Endothelial cell of hepatic sinusoid (primary cell): ENCODE measurements at regions not wholly inside any gene's neighbourhood (a gene's known extent, or its start where the extent isn't known, plus 50 kb on each side); places are given as distances from the start of the nearest gene placed in this dataset.
"Not testable (repeated sequence)": the region's sequence is repeated elsewhere in the genome, so short reads cannot be mapped to it uniquely, and the experiment has no call there.

Source experiments
- in situ Hi-C: cut with HindIII; loops from 2 replicates; pipeline ENCODE4 v1.10.0; 2017; ENCODE audit warnings: low sequenced_read_pairs

DNA sequence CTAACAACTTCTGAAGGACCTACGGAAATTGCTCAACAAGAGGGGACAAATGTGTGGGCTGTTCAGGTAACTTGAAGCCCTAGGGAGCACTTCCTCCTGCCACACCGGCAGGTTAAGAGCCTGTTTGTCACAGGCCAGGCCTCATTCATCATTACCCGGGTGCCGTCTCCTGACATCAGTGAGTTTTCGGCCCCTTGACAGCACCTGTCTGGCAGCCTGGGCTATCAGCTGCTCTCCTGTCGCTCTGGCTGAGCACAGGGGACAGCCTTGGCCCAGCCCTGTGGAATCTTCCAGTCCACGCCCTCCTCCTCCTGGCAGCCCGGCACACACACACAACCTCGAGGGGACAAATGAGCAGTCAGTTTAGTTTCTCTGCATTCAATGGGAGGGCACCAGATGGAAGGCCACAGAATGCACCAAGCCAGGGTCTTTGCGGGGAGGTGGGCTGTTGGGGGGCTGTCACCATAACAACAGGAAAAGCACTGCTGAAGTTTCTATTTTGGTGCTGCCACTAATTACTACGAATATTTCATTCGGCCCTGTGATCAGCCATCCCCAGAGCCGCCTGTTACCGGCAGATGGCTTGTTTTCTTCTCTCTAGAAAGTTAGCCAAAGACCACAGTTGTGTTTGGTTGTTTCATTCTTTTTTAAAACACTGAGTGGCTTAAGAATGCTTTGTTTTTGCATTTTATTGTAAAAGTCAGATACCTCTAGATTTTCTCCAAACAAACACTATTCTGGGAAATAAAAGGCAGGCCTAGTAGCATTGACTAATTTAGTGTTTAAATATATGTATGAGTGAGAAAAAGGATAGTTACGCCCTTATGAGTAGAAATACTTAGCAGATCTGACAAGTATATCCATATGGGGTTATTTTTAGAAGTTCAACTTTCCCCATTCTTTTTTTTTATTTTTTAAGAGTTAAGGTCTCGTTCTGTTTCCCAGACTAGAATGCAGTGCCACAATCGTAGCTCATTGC, 189.9 kb upstream of the NDUFV2 start:
- in situ Hi-C loops = no loop called here

DNA sequence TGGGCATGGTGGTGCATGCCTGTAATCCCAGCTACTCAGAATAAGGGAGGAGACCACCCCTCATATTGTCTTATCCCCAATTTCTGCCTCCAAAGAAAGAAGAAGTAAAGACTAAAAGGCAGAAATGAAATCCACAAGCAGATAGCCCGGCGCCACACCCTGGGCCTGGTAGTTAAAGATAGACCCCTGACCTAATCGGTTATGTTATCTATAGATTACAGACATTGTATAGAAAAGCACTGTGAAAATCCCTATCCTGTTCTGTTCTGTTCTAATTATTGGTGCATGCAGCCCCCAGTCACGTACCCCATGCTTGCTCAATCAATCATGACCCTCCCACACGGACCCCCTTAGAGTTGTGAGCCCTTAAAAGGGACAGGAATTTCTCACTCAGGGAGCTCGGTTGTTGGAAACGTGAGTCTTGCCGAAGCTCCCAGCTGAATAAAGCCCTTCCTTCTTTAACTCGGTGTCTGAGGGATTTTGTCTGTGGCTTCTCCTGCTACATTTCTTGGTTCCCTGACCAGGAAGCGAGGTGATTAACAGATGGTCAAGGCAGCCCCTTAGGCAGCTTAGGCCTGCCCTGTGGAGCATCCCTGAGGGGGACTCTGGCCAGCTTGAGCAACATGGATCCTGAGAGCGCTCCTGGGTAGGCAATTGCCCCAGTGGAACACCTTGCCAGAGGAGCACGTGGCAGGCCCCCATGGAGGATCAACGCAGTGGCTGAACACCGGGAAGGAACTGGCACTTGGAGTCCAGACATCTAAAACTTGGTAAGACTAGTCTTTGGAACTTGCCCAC, 188.7 kb upstream of the NDUFV2 start:
- in situ Hi-C loops = not testable (repeated sequence)

DNA sequence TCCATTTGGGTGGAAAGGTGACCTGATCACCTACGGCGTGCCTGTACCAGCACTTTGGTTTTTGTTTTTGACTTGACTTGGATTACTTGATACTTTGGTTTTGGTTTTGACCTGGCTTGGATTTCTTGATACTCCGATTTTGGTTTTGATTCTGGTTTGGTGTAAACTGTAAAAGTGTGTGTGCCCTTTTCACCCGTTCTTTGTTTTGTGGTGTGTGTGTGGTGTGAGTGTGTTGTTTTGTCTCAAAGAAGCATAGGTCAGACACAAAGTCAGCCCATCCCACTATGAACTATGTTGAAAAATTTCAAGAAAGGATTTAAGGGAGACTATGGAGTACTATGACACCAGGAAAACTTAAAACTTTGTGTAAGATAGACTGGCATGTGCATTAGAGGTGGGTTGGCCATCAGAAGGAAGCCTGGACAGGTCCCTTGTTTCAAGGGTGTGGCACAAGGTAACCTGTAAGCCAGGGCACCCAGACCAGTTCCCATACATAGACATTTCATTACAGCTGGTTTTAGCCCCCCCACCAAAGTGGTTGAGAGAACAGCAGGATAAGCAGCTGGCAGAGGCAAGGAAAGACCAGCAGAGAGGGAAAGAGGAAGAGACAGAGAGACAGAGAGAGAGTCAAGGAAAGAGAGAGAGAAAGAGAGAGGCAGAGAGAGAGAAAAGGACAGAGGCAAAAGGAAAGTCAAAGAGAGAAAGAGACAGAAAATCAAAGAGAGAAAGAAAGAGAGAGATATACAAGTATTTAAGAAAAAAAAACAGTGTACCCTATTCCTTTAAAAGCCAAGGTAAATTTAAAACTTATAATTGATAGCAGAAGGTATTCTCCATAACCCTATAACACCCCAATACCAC, 187.9 kb upstream of the NDUFV2 start:
- in situ Hi-C loops = not testable (repeated sequence)

DNA sequence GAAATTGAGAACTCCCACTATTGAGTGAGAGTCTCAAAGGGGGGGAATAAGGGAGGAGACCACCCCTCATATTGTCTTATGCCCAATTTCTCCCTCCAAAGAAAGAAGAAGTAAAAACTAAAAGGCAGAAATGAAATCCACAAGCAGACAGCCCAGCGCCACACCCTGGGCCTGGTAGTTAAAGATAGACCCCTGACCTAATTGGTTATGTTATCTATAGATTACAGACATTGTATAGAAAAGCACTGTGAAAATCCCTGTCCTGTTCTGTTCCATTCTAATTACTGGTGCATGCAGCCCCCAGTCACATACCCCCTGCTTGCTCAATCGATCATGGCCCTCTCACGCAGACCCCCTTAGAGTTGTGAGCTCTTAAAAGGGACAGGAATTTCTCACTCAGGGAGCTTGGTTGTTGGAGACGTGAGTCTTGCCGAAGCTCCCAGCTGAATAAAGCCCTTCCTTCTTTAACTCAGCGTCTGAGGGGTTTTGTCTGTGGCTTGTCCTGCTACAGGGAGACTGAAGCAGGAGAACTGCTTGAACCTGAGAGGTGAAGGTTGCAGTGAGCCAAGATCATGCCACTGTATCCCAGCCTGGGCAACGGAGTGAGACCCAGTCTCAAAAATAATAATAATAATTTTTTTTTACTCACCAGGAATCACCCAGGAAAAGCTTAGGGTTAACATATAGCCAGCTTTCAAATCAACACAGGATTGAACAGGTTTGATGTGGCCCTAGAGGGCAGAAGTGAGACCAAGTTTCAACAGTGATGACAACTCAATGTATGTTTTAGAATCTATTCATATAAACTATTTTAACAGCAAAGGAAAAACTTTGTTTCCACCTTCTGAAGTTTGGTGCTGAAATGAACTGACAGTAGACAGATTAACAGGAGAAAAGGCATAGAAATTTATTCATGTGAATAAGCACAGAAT, 181.4 kb upstream of the NDUFV2 start:
- in situ Hi-C loops = not testable (repeated sequence)

DNA sequence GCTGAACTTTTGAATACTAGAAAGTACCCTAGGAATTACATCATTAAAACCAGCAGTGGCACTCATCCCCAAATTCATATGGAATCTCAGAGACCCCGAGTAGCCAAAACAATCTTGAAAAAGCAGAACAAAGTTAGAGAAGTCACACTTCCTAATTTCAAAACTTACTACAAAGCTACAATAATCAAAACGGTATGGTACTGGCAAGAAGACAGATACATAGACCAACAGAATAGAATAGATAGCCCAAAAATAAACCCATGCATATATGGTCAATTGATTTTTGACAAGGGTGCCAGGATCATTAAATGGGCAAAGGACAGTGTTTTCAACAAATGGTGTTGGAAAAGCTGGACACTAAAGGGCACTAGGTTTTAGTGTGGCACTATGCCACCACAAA, 176.0 kb upstream of the NDUFV2 start:
- in situ Hi-C loops = no loop called here

DNA sequence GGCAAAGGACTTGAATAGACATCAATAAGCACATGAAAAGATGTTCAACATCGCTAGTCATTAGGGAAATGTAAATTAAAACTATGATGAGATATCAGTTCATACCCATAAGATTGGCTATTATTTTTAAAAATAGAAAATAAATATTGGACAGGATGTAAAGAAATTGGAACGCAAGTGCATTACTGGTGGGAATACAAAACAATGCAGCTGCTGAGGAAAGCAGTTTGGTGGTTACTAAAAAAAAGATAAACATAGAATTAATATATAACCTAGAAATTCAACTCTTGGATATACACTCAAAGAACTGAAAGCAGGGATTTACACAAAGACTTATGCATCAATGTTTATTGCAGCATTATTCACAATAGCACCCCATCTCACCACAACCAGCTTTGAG, 174.5 kb upstream of the NDUFV2 start:
- in situ Hi-C loops = no loop called here

DNA sequence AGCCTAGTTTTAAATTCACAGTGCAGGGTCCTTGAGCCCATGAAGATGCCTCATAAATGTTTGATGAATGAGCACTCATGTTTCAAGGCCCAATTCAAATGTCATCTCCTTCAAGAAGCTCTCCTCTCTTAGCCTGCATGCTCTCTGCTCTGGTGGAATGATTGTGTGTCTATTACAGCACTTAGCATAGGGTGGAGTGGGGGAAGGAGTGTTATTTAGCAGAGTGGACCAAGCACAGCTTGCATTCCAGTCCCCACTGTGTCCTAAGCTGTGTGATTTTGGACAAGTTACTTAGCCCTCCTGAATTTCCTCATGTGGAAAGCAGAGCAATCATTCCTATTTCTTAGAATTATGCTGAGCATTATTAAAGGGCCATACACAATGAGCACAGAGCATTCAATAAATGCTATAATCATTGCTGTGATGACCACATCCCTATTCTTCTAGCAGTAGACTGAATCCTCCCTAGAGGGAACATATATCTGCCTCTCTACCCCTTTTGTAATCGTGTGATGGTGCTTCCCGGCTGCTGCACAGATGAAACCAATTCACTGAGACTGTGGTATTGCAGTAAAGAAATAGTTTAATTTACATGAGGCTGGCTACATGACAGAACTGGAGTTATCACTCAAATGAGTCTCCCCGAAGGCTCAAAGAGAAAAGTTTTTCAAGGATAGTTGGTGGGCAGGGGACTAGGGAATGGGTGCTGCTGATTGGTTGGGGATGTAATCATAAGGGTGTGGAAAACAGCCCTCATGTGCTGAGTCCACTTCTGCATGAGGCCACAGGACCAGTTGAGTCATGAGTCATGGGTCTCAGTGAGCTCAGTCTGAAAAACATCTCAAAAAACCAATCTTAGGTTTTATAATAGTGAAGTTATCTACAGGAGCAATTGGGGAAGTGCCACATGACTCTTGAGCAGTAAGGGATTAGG, 173.4 kb upstream of the NDUFV2 start:
- in situ Hi-C loops = no loop called here

DNA sequence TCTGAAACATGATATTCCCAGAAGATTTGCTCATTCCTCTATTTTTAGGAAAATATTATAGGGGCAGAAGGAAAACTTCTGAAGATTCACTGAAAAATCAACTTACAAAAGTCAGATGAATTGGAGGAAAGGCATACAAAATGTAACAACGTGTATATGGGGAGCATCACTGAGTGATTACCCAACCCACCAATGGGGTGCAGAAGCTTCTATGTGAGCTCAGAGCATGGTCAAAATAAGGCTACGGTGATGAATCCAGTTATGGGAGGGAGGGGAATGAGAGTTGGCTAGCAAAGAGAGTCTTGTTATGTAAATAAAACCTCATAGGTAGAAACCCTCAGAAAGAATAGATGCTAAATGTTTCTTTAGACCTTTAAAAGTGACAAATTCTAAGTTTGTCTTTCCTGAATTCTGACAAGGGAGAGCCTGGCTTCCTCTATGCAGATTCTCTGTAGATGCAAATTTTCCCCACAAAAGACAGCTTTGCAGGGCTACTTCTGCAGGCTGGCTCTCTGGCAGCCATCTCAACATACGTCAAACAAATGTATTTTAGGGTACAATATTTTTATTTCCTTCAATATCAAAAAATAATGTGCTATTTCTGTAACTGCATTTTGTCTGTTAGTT, 171.4 kb upstream of the NDUFV2 start:
- in situ Hi-C loops = loop anchor here (5.0 kb wide), 1 partner anchor 64 kb away; no protein-coding TSS in a partner anchor

DNA sequence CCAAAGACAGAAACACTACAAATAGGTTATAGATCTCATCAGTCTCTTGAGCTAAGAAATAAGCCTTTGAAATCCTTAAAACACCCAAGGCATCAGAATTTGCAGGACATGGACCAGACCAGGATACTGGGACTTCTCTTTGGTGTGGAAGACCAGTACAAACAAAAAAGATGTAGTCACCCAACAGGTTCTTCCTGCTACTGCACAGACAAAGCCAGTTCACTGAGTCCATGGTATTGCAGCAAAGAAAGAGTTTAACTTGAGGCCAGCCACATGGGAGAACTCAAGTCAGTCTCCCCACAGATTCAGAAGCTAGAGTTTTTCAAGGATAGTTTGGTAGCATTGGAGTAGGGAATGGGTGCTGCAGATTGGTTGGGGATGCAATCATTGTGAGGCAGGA, 169.6 kb upstream of the NDUFV2 start:
- in situ Hi-C loops = loop anchor here (5.0 kb wide), 1 partner anchor 66 kb away; no protein-coding TSS in a partner anchor

DNA sequence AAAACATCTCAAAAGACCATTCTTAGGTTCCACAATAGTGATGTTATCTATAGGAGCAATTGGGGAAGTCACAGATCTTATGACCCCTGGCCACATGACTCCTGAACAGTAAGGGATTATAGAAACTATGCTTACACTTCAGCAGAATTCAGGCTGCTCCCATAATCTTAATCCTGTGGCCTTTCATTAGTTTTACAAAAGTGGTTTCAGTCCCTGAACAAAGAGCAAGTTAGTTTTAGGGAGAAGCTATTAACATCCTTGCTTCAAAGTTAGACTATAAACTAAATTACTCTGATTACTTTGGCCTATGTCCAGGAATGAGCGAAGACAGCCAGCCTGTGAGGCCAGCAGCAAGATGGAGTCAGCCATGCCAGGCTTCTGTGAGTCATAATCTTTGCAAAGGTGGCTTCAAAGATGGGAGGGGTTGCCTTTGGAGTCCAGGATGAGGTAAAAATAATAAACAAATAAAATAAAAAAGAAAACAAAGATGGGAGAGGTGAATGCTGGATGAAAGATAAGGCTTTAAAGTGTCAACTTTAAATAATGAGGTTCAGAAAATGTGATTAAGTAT, 168.7 kb upstream of the NDUFV2 start:
- in situ Hi-C loops = loop anchor here (5.0 kb wide), 1 partner anchor 66 kb away; no protein-coding TSS in a partner anchor

DNA sequence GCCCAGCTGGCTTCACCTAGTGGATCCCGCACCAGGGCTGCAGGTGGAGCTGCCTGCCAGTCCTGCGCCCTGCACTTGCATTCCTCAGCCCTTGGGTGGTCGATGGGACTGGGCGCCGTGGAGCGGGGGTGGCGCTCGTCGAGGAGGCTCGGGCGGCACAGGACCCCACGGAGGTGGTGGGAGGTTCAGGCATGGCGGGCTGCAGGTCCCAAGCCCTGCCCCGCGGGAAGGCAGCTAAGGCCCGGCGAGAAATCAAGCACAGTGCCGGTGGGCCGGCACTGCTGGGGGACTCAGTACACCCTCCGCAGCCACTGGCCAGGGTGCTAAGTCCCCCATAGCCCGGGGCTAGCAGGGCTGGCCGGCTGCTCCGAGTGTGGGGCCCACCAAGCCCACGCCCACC, 167.2 kb upstream of the NDUFV2 start:
- in situ Hi-C loops = not testable (repeated sequence)

DNA sequence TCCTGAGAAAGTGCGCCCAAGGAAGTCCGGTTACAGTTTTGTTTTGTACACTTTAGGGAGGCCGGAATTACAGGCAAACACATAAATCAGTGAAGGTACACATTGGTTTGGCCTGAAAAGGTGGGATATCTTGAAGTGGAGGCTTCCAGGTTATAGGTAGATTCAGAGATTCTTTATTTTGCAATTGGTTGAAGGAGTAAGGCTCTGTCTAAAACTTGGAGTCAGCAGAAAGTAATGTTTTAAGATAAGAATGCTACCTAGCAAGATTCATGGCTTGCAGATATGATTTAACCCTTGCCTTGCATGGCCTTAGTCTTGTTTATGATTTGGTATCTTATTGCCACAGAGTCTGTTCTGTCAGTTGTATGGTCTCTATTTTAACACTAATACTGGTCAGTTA, 165.9 kb upstream of the NDUFV2 start:
- in situ Hi-C loops = no loop called here

DNA sequence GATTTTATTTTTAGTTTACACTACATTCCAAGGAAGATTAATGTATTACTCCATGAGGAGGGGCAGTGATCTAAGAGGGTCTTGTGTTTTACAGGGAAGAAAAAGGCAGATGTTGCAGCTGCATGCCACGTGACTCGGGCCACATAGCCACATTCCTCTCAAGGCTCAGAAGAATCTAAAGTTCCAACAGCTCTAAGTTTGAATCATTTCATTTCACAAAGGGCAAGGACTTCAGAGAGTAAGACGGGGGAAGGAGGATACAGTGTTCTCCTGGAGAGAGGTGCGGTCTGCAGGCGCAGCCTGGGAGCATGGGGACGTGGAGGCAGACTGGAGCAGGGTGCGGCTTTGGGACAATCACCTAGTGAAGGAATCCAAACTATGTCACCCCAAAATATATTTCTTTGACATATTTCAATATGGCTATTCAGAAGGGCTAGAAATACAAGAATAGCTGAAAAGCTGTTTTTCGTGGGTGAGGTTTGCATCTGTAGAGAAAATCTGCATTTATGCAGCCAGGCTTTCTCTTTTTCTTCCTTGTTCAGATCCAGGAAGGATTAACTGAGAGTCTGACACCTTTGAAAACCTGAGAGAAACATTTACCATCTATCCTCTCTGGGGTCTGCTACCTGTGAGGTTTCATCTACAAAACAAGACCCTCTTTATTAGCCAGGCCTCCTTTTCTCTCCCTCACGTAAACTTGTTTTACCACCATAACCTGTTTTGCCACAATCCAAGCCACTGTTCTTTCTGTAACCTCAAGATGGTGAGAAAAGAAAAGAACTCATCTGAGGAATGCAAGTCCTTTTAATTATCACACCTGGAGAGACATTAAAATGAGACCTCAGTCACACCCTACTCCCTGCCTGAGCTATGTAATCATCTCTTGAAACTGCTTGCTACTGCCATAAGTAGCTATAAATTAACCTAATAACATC, 165.1 kb upstream of the NDUFV2 start:
- in situ Hi-C loops = no loop called here

DNA sequence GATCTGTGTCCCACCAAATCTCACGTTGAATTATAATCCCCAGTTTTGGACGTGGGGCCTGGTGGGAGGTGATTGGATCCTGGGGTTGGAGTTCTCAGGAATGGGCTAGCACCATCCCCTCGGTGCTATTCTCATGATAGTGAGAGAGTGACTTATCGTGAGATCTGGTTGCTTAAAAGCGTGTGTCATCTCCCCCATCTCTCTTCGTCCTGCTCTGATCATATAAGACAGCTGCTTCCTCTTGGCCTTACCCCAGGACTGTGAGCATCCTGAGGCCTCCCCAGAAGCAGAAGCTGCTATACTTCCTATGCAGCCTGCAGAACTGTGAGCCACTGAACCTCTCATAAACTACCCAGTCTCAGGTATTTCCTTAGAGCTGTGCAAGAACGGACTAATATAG, 163.7 kb upstream of the NDUFV2 start:
- in situ Hi-C loops = no loop called here

DNA sequence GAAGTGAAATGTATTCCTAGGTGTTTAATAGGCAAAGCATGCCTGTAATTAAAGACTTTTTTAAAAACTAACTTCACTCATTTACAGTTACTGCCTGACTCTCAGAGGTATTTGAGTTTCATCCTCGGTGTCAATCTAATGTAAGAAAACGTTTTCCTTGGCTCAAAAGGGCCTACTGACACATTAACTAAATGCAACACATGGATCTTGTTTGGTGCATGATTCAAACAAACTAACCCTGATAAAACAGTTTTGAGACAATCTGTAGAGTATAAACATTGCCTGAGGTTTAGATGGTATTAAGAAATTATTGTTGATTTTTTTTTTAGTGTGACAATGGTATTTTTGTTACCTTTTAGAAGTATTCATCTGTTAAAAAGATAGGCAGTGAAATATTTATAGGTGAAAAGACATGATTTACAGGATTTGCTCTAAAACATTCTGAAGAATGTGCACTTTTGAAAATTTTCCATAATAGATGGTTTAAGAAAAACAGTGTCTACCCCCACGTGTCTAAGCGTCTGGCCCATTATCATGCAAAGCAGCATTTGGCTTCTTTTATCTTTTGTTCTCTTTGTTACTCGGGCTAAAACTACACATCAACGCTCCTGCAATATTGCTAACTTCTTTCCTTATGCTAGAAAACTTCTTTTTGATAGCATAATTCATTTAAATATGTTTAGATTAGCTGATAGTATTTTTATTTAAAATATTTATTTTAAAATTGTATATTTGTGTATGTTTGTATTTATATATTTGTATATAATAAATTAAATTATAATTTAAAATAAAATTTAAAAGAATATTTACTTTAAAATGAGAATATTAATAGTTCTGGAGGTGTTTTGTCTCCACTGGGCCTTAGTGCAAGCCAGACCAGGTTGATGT, 160.2 kb upstream of the NDUFV2 start:
- in situ Hi-C loops = no loop called here
